OCI-LY7 (cell line): ENCODE measurements at regions not wholly inside any gene's neighbourhood (a gene's known extent, or its start where the extent isn't known, plus 50 kb on each side); places are given as distances from the start of the nearest gene placed in this dataset.
A peak's percentile ranks its signal among the peaks of the same experiment; 100 is the strongest.

Source experiments
- BruUV-seq: library from RNA; stranded (reverse); fragments of 400-500 nt; replicated peaks from 2 replicates; lab custom pipeline; 2021; lab: Mats Ljungman, UMichigan
- CTCF ChIA-PET: fragments of 300-600 bp; sonication (Branson Sonifier 250); formaldehyde crosslinking; loops from one replicate; lab custom pipeline; 2022; ENCODE audit warnings: antibody characterized with exemption; ENCODE audit not compliant: unreplicated experiment; lab: Charles Lee
- POLR2A ChIA-PET: fragments of 300-600 bp; sonication (Branson Sonifier 250); formaldehyde crosslinking; loops from one replicate; lab custom pipeline; 2022; ENCODE audit warnings: antibody characterized with exemption; lab: Charles Lee
- DNase-seq: peaks from one replicate; pipeline ENCODE4 v3.0.0-alpha.2; 2015; ENCODE audit warnings: low spot score
- H2AFZ ChIP-seq: fragments of 200-600 bp; sonication (generic), shearing (Covaris generic); 2 replicates; pipeline ENCODE4 v1.6.1; 2014; ENCODE audit warnings: mild to moderate bottlenecking, antibody characterized with exemption, low read length, moderate library complexity
- H3K27ac ChIP-seq: fragments of 200-600 bp; sonication (generic); 2 replicates; pipeline ENCODE4 v1.5.1; 2014; ENCODE audit warnings: mixed run types, low read depth, mild to moderate bottlenecking, moderate library complexity, low read length, inconsistent platforms; ENCODE audit not compliant: poor library complexity, severe bottlenecking
- H3K36me3 ChIP-seq: fragments of 200-600 bp; sonication (generic); 2 replicates; pipeline ENCODE4 v1.6.1; 2014; ENCODE audit warnings: mild to moderate bottlenecking, antibody characterized with exemption, low read length, moderate library complexity, mixed read lengths; ENCODE audit not compliant: insufficient read depth
- H3K4me1 ChIP-seq: fragments of 200-600 bp; sonication (generic); 2 replicates; pipeline ENCODE4 v1.5.1; 2014; ENCODE audit warnings: mild to moderate bottlenecking, low read length; ENCODE audit not compliant: insufficient read depth, poor library complexity, severe bottlenecking
- H3K4me2 ChIP-seq: fragments of 200-600 bp; sonication (generic); 2 replicates; pipeline ENCODE4 v1.6.1; 2014; ENCODE audit warnings: mild to moderate bottlenecking, low read length
- H3K4me3 ChIP-seq: fragments of 200-600 bp; sonication (generic); 2 replicates; pipeline ENCODE4 v1.5.1; 2014; ENCODE audit warnings: mild to moderate bottlenecking, low read depth, low read length; ENCODE audit not compliant: poor library complexity, severe bottlenecking
- H3K79me2 ChIP-seq: fragments of 200-600 bp; sonication (generic); 2 replicates; pipeline ENCODE4 v1.6.1; 2016; ENCODE audit warnings: low read depth, mild to moderate bottlenecking, low read length, moderate library complexity, mixed read lengths; ENCODE audit not compliant: insufficient read depth
- H3K9me2 ChIP-seq: fragments of 200-600 bp; sonication (generic); 2 replicates; pipeline ENCODE4 v1.6.1; 2016; ENCODE audit warnings: mild to moderate bottlenecking, low read length, mixed read lengths; ENCODE audit not compliant: insufficient read depth
- H3K9me3 ChIP-seq: fragments of 200-600 bp; sonication (generic); 2 replicates; pipeline ENCODE4 v1.6.1; 2014; ENCODE audit warnings: mild to moderate bottlenecking, mixed run types, low read length, mixed read lengths
- H4K20me1 ChIP-seq: fragments of 200-600 bp; sonication (generic); 2 replicates; pipeline ENCODE4 v1.6.1; 2014; ENCODE audit warnings: mild to moderate bottlenecking, antibody characterized with exemption, low read length, moderate library complexity, mixed read lengths; ENCODE audit not compliant: insufficient read depth
- CTCF ChIP-seq: fragments of 200-600 bp; sonication (generic); conservative IDR thresholded peaks from 2 replicates; pipeline ENCODE4 v1.5.1; 2014; ENCODE audit warnings: mild to moderate bottlenecking, antibody characterized with exemption, low read length, moderate library complexity, mixed read lengths
- EZH2phosphoT487 ChIP-seq: fragments of 200-600 bp; sonication (generic); IDR thresholded peaks from 2 replicates; pipeline ENCODE4 v1.6.1; 2018; ENCODE audit warnings: low read depth, borderline replicate concordance, mild to moderate bottlenecking, mixed run types, antibody characterized with exemption, low read length, moderate library complexity, mixed read lengths
- intact Hi-C: fragments of 100-400 bp; cut with micrococcal nuclease; formaldehyde crosslinking; loops from one replicate; pipeline ENCODE4 v1.10.0; 2022; ENCODE audit not compliant: unreplicated experiment

- ChIA-PET CTCF (no interaction called here), POLR2A (no interaction called here)
- no peaks in the 10 kb centered on the region for H4K20me1 ChIP-seq
- no peaks in the 10 kb centered on the region for H3K36me3 ChIP-seq
- no peak for DNase-seq
- intact Hi-C loops, result no loop called here
- H2AFZ ChIP-seq, result no peak overlapping the region
- H3K4me3 ChIP-seq, result no peak overlapping the region
- no peak overlapping the region for H3K4me2 ChIP-seq
- H3K9me3 ChIP-seq, result no peaks in the 10 kb centered on the region
- TF ChIP-seq CTCF (no peak), EZH2phosphoT487 (no peak)
- H3K9me2 ChIP-seq, result no peaks in the 10 kb centered on the region
- H3K4me1 ChIP-seq, result no peaks in the 10 kb centered on the region
- H3K27ac ChIP-seq, result no peak overlapping the region
- no TSS peak for BruUV-seq
- H3K79me2 ChIP-seq, result no peaks in the 10 kb centered on the region
These were observed 90.0 kb upstream of the KCND3 start for GRCh38 chr1:112079446-112079845.

GRCh38 chr1:112083487-112083886 is 94.0 kb upstream of the KCND3 start:
- POLR2A ChIA-PET, result no interaction called here

More at GRCh38 chr1:112083487-112083886, 94.0 kb upstream of the KCND3 start:
- Histone ChIP-seq H2AFZ (no peak overlapping the region), H3K4me3 (no peak overlapping the region), H3K79me2 (no peaks in the 10 kb centered on the region), H3K9me2 (no peaks in the 10 kb centered on the region), H3K9me3 (no peaks in the 10 kb centered on the region), H3K4me2 (no peak overlapping the region), H3K27ac (no peak overlapping the region), H3K4me1 (no peaks in the 10 kb centered on the region), H3K36me3 (no peaks in the 10 kb centered on the region), H4K20me1 (no peaks in the 10 kb centered on the region)
- peak; percentile 11 for DNase-seq
- CTCF ChIA-PET, result no interaction called here
- BruUV-seq, result no TSS peak
- no peak for TF ChIP-seq CTCF
- no peak for TF ChIP-seq EZH2phosphoT487
- intact Hi-C loops, result no loop called here
